Renal cortex interstitium (tissue), 11 donors: ENCODE measurements at regions not wholly inside any gene's neighbourhood (a gene's known extent, or its start where the extent isn't known, plus 50 kb on each side); places are given as distances from the start of the nearest gene placed in this dataset.

Experiments used
- DNase-seq, 11 donors: peaks; one replicate each; pipeline ENCODE4 v3.0.0-alpha.2; 2013; ENCODE audit warnings: low read depth in 9 of 11, low spot score in 4 of 11; ENCODE audit errors: extremely low read depth in 1 of 11

DNA sequence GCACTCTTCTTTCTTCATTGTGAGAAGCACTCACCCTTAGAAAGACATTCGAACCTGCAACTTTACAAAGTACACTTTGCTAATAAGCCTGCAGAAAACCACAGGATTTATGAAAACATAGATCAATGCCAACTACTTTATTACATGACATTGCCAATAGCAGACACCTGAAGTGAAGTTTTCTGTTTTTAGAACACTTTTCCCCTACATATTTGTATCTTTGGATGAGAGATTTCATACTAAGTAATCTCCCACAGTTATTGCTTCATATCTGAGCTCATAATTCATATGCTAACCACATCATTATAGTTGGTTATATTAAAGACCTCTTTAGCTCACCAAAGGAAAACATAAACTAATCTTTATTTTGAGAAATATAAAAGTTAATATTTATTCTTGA lies 276.5 kb upstream of the CTSO start:
- DNase-seq: no peak

DNA sequence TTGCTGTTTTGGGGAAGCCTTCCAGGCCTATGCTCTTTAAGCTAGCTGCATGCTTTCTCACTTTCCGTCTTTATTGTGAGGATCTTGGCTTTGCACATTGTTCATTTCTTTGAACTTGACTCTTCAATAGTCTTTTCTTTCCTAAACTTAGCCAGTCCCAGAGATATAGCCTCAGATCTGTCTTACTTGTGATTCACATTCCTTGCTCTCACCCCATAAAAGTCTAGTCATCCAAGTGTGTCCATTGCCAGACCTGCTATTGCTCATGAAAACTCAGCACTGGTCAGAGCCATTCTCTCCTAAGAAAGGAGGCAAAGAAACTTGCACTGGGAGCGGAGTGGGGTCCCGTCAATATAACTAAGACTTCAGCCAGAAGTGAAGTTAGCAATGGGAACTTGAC lies 275.0 kb upstream of the CTSO start:
- DNase-seq: no peak

DNA sequence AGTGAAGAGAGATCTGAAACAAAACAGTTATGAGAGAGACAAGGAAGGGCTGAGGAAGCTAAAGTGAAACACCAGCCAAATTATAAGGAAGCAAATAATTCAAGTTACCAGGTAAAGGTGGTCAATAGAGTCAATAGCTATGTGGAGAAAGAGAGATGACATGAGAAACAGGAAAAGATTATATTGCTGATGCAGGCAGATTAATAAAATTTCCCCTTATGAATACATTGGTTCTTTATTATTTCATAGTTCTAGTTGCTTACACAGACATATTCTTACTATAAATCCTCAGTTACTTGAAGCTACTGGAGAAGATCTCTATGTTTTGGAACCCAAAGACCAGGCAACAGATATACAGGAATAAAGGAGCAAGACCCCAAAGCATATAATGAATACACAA lies 273.7 kb upstream of the CTSO start:
- no peak for DNase-seq

DNA sequence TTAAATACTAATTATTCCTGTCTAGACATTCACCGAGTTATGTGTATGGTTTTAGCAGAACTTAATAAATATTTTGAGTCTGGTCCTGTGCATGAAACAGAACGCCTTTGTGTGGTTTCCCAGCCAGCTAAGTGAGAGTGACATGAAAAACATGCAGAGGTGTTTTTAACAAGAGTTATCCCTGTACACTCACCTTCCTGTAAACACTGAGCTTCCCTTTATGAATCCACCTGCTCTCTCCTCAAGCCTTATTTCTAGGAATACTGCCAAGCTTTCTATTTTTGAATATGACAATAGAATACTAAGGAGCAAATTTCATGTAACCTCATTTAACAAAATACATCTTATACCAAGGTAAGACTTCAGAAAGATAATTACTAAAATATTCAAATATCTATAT lies 270.3 kb upstream of the CTSO start:
- no peak for DNase-seq

DNA sequence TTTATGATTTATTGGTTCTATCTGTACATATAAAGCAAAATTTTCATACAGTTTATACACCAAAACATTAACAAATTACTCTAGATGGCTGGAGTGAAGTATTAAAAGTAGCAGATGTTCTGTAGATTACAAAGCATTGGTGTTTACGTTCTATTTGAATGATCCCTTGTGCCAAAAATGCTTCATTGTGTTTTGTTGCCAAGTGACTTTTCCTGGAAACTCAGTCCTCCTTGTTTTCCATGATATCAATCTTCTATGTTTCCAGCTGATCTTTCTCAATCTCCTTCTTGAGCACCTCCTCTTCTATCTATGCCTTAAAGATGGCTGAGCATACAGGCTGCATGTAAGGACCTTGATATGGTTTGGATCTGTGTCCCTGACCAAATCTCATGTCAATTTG lies 263.6 kb upstream of the CTSO start:
- no peak for DNase-seq

DNA sequence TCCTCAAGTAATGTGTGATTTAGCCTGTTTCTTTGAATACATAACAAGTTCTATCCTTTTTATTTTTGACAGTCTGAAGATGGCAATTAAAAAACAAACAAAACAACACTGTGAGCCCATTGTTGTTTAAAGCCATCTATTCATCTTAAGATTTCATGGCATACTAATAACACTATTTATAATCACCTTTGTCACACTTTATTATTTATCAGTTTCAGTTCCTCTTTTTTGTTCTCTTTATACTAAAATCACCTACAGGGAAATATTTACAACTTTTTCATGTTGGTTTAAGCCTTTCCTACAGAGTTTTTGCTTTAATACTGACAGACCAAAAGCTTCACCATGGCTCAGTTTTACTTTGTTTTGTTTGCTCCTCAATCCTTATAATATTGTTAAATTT lies 247.4 kb upstream of the CTSO start:
- no peak for DNase-seq

DNA sequence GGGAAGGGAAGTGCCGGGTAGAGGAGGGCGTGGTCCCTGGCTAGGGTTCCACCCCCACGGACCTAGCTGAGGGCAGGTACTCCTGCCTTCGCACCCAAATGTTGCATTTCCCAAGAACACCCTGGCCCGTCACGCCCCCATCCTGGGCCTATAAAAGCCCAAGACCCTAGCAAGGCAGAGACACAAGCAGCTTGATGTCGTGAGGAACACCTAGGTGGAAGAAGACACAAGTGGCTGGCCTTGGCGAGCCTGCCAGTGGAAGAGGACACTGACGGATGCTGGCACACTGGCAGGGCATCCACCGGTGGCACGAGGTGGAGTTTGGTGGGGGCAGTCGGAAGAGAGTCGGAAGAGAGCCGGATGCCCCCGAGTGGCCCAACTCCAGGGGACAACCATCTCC lies 244.8 kb upstream of the CTSO start:
- DNase-seq: no peak

DNA sequence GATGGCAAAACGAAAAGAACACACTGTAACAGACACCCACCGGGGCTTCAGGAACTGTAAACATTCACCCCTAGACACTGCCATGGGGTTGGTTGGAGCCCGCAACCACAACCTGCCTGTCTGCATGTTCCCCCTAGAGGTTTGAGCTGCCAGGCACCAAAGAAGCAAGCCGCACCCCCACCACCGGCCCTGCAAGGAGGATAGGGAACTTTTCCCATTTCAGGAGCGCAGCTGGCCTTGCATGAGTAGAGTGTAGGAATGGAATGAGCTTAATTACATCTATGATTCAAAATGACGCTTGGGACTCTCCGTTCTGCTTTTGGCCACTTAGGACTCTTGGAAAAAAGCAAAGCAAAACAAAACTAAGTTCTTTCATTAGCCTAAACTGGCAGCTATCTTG lies 243.6 kb upstream of the CTSO start:
- peak in 4 of 11 donors; percentile 27 to 52 (median 42) for DNase-seq

DNA sequence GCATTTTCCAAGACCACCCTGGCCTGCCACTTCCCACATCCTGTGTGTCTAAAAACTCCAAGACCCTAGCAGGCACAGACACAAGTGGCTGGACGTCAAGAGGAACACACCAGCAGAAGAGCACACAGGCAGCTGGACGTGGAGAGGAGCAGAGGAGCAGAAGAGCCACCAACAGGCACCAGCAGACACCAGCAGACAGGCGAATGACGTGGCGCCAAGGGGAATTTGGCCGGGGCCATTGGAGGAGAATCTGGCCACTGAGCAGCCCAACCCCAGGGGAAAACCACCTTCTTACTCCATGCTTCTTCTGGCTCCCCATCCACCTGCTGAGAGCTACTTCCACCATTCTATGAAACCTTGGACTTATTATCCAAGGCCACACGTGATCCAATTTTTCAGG lies 243.1 kb upstream of the CTSO start:
- DNase-seq: no peak

DNA sequence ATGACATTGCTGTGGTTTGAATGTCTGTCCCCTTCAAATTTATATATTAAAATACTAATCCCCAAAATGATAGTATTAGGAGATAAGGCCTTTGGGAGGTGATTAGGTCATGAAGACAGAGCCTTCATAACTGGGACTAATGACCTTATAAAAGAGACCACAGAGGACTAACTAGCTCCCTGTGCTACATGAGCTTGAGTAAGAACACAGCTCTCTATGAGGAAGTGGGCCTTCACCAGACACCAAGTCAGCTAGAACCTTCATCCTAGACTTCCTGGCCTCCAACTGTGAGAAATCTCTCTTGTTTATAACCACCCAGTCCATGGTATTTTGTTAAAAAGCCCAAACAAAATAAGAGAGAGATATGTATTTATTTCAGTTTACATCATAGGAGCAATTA lies 242.2 kb upstream of the CTSO start:
- DNase-seq: no peak

DNA sequence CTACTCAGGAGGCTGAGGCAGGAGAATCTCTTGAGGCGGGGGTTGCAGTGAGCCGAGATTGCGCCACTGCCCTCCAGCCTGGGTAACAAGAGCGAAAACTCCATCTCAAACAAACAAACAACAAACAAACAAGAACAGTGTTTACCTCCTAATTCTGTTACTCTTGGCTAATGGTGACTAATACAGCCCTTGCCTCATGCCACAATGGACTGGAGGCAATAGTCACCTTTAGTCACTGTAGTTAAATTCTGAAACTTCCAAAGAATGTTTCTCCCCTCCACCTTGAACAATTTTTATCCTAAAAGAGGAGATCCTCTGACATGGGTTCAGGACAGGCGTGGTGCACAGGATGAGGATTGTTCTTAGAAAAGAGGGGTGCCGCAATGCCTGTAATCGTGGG lies 241.2 kb upstream of the CTSO start:
- DNase-seq: no peak

DNA sequence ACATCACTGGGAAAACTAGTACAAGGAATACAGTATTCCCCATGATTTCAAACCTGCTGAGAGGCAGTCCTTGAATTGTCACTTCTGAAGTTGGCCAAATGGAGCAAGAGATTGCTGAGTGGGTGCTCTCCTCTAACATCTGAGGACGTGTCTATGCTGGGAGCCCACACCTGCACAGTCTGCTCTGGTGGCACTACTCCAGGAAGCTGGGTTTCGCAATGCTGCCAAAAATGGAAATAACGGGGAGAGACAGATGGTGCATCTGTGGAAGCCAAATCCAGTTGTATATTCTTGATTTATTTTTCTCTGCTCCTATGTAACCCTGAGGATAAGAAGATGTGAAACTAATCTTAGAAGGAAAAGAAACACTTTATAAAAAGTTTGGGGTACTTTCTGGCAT lies 240.1 kb upstream of the CTSO start:
- no peak for DNase-seq

DNA sequence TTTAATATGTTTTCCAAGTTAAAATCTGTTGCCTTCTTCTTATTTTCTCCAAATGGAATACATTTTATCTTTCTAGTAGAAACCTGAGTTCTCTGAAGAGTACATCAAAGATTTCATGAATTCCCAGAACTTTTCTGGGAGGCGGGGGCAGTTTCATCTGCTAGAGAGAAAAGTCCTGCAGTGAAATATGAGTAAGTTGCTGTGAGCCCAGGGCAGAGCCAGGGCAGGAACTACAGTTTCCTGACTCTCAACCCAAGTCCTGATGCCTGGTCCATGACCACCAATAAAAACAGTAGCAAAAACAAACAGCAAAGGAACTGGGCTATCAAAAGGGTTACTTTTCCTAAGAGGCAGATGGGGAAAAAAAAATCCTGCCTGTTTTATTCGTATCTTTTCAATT lies 239.4 kb upstream of the CTSO start:
- DNase-seq: peak in 2 of 11 donors; percentile 31

DNA sequence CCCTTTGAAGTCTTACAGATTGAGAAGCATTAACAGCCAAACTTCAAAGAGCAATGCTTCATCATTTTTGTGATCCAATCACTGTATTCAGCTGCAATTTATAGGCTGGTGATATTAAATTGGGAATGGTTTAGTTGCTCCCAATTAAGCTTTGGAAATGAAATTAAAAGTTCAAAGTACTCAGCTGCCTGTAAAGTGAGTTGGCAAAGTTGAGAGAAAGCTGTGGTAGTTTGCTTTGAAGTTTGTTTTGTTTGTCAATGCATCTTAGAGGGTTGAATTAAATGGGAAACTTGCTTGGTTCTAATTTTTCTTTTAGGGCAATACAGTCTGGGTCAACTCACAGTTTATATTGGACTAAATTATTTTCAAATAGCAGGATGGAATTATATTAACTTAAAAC lies 238.4 kb upstream of the CTSO start:
- no peak for DNase-seq

DNA sequence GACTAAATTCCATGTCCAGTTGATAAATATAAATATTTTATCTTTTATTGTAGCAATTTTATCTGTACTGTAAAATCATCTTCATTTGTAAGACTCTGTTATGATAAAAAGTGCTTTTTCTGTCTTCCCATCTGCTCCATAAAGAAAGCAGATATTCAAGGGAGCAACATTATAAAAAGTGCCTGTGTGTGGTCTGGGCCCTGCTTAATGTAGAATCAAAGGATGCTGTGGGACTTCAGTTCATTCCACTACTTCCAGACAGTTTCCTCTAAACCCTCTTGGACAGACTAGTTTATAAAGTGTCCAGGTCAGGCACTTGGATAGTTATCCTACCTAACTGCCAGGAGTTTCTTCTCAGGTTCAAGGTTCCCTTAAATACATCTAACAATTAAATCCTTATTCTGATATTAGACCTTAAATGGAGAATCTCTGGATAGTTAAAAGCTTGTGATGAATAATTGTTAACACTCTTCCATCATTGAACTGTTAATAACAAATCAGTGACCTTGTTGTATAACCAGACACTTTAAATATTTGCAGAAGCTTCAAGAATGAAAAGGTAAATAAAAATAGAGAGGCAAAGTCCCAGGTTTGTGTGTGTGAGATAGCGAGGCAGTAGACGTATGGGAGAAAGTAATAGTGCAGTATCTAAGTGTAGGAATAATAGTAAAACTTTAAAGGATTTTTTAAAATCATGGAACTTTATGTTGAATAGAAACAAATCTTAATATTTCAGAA lies 237.5 kb upstream of the CTSO start:
- no peak for DNase-seq

DNA sequence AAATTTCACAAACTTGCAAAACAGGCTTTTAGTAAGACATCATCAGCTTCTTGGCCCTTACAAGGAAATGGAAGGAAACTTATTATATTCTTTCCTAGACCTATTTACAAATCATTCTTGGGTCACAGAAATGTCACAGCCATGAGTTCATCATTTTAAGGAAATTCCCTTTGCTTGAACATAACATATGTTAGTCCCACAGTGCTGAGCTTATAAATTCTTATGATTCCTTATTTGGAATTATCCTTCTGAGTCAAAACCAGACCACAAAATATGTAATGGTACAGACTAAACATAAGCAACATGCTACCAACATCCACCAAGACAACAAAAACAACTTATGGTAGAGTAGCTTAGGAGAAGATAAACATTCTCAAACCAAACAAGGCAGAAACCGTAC lies 236.9 kb upstream of the CTSO start:
- no peak for DNase-seq

DNA sequence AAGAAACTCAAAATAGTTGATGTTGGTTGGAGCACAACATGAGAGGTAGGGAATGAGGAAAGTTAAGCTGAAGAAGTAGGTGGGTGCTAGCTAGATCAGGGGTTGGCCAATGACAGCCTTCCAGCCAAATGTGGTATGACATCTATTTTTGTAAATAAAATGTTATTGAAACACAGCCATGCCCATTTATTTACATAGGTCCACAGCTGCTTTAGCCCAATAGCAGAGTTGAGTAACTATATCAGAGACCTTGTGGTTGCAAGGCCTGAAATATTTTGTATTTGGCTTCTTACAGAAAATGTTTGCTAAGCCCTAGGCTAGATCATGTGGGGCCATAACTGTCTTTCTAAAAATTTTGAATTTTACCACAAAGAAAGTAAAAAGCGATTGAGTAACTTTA lies 234.9 kb upstream of the CTSO start:
- no peak for DNase-seq

DNA sequence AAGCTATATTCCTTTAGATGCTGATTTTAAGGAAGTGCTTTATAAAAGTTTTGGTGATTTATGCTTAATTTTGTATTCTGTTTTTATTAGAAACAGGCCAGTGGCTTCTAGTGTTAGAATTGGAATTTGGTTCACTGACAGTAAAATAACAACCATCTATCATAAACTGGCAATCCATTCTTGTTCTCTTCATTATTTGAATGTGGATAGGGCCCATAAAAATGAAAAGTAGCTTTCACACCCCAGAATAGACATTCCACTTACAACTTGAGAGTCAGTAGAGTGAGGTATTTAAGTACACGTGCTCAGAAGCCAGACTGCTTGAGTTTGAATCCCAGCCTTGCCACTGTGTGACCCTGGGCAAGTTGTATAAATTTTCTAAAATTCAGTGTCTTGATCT lies 232.4 kb upstream of the CTSO start:
- DNase-seq: no peak

DNA sequence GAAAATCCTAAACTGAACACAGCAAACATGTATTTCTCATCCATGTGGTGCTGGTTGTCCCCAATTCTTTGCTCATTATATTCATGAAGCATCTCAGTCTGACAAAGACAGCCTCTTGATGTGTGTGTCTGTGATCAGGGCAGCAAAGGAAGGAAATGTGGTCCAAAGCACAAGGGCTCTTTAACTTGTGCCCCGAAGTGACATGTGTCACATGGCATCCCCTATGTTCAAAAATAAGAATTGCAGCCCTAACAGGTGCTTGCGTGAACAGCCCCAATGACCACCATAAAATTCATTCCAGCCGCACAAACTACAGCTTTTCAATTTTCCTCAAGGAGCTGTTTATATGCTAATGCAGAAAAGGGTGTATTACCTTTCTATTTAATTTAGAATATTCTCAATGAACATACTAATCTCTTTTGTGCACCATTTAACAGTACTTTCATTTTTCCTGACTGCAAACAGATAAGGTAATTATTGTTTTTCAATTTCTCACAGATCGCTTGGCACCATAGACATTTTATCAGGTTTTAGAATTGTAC lies 231.9 kb upstream of the CTSO start:
- no peak for DNase-seq

DNA sequence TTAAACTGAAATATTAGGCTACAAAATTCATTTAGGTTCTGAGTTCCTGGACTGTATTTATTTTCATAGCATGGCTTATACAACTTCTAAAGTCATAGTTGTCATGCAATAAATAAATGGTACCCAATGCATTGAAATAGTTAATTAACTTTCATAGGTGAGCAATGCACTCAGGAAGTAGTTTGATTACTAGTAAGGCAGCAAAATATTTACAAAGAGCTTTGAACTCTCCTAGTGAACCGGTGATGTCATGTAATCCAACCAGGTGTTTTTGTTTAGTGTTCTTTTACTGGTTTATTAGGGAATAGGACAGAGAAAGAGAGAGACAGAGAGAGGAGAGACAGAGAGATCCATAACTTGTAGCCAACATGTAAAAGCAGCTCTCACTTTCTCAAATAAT lies 228.6 kb upstream of the CTSO start:
- DNase-seq: no peak

DNA sequence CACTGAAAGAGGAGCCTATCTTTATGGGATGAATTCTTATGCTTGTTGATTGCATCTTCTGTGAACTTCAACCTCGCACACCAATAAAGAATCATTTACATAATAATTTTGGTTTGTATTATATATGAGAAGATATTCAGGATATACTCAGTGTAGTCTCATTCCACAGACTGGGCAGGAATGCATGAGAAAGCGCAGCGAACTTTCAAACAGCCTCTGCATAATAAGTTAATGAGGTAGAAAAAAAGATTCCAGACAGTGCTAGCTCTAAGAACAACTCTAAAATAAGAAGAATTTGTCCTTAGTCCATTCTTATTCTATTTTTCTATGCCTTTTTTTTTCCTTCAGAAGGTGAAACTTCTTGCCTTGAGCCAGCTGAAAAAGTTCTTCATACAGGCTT lies 224.3 kb upstream of the CTSO start:
- no peak for DNase-seq
